ENCODE measurements at regions not wholly inside any gene's neighbourhood (a gene's known extent, or its start where the extent isn't known, plus 50 kb on each side); places are given as distances from the start of the nearest gene placed in this dataset.

GRCh38 chr5:74389531-74390305, 250.8 kb downstream of the ENC1 start:
- no peaks in the 10 kb centered on the region for H3K27me3 Mint-ChIP-seq (ENCODE audit: insufficient read depth, low read depth, poor library complexity)
- Histone ChIP-seq H3K79me2 (replicated peaks; ENCODE audit: insufficient read depth) (no peaks in the 10 kb centered on the region), H3K4me1 (ENCODE audit: insufficient read depth) (peaks cover 12% of the 10 kb centered on the region), H3K4me3 (no peak overlapping the region), H3K4me2 (no peak overlapping the region), H3K27me3 (ENCODE audit: insufficient read depth) (peaks cover 13% of the 10 kb centered on the region), H3F3A (replicated peaks; ENCODE audit: low read depth) (no peaks in the 10 kb centered on the region), H3K36me3 (ENCODE audit: insufficient read depth) (no peaks in the 10 kb centered on the region), H3K9me2 (ENCODE audit: insufficient read depth) (no peaks in the 10 kb centered on the region), H4K20me1 (replicated peaks; ENCODE audit: insufficient read depth) (no peaks in the 10 kb centered on the region), H2AFZ (no peak overlapping the region; the same call in 1 of the 2 replicates), H3K27ac (ENCODE audit: low read depth) (no peak overlapping the region)
- H3K4me3 Mint-ChIP-seq: no peak overlapping the region
- no peak for DNase-seq (ENCODE audit: low spot score)
- H3K27ac Mint-ChIP-seq: no peak overlapping the region
- no peak for TF ChIP-seq ZNF331 (CRISPR knock-in tag; IDR thresholded peaks at IDR 0.05; ENCODE audit: low read depth)
- TF ChIP-seq CREB1 (CRISPR knock-in tag; IDR thresholded peaks at IDR 0.05; ENCODE audit: low read depth): no peak
- no peak for TF ChIP-seq STAT1 (IDR thresholded peaks at IDR 0.05; ENCODE audit: unreplicated experiment)
- no peak for TF ChIP-seq CTCF (conservative IDR thresholded peaks at IDR 0.05; ENCODE audit: low read depth in 2 of 2)
- no peak for TF ChIP-seq ETS1 (IDR thresholded peaks at IDR 0.05)
- no peak for TF ChIP-seq ZNF114 (CRISPR knock-in tag; IDR thresholded peaks at IDR 0.05)
- TF ChIP-seq ZNF462 (CRISPR knock-in tag; IDR thresholded peaks at IDR 0.05): no peak
- TF ChIP-seq NANOG (IDR thresholded peaks at IDR 0.05; ENCODE audit: borderline replicate concordance): no peak
- no peak for TF ChIP-seq REST (IDR thresholded peaks at IDR 0.05; ENCODE audit: unreplicated experiment)
- TF ChIP-seq POLR2AphosphoS5 (IDR thresholded peaks at IDR 0.05; ENCODE audit: low read depth): no peak
- TF ChIP-seq EZH2 (IDR thresholded peaks at IDR 0.05; ENCODE audit: low read depth, unreplicated experiment): no peak
- TF ChIP-seq EZH2phosphoT487 (IDR thresholded peaks at IDR 0.05; ENCODE audit: unreplicated experiment): no peak
- no peak for TF ChIP-seq JUNB (IDR thresholded peaks at IDR 0.05; ENCODE audit: unreplicated experiment)
- H3K36me3 Mint-ChIP-seq (ENCODE audit: low read depth): no peaks in the 10 kb centered on the region
- no peaks in the 10 kb centered on the region for H3K9me3 Mint-ChIP-seq
- H3K4me1 Mint-ChIP-seq: peaks cover 12% of the 10 kb centered on the region; the same call in 2 of the 3 replicates
- ATAC-seq: no peak

Data from GM23338 (cell line).